ENCODE measurements at regions not wholly inside any gene's neighbourhood (a gene's known extent, or its start where the extent isn't known, plus 50 kb on each side); places are given as distances from the start of the nearest gene placed in this dataset.
"Not testable (repeated sequence)": the region's sequence is repeated elsewhere in the genome, so short reads cannot be mapped to it uniquely, and the experiment has no call there.

DNA sequence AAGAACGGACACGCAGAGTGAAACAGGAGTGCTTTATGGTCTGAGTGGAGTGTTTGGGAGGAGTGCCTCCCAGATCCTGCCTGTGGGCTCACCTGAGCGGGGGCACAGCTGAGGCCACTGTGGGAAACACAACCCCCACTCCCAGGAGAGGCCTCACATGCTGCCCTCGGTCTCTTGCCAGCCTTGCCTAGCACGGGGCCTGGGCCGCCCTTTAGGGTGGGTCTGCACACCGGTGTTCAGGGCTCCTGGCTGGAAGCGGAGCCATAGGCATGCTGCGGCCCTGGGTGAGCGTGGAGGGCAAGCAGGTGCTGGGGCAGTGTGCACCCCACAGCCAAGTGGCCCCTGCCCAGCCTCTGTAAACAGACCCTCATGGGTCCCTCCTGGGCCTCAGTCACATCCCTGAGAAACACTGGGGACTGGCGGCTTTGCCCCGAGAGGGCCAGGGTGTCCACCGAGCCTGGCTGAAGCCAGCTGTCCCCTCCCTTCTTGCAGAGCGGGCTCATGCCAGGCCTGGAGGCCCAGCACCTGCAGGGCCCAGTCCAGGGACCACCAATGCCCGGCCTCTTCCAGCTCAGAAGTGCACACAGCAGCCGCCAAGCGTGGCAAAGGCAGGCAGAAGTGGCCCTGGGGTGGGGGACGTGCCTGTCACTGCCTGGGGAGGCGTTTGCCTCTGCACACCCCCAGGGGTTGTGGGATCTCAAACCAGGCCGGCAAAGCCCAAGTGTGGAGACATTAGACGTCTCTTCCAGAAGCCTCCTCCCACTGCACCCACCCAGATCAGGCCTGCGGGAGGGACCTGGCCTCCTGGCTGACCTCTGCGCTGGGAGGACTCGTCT, 305.9 kb downstream of the CCDC74A start:
- not testable (repeated sequence) for H3K9me3 ChIP-seq (ENCODE audit: severe bottlenecking); H3K27me3 ChIP-seq (ENCODE audit: insufficient read depth, low read depth, severe bottlenecking); H3K27ac ChIP-seq; H3K36me3 ChIP-seq; DNase-seq; H3K4me3 ChIP-seq (ENCODE audit: low read depth, low read length)

DNA sequence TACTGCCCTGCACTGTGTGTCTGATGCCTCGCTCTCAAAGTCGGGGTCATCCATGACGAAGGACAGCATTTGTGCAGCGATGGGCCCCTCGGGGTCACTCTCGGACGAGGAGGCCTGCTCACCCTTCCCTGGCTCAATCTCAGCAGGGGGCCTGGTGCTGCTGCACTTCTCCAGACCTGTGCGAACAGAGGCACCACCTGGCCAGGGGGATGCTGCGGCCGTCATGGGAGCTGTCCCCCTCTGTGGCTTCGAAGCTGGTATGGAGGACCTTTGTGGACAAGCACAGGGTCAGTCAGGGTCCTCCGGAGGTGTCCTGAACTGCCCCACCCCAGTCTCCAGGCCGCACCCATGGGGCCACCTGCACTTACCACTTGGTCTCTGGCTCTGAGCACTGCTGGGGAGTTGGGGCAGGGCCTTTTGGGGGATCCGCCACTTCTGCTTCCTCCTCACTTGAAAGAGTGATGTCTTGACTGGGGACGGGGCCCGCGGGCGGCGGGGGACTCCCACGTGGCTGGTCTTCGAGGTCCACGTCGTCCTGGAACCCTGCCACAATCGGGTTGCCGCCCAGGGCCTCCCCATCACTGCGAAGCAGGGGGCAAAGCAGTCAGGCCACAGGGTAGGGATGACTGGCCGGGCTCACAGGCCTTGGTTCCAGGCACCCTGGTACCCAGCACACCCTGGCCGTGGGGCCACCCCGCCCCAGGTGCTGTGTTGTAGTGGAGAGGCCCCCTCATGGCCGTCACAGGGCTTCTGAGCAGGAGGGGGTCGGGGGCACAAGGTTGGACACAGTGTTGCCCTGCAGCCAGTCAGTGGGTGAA, 306.7 kb downstream of the CCDC74A start:
- not testable (repeated sequence) for H3K27ac ChIP-seq; H3K27me3 ChIP-seq (ENCODE audit: insufficient read depth, low read depth, severe bottlenecking); DNase-seq; H3K9me3 ChIP-seq (ENCODE audit: severe bottlenecking); H3K4me3 ChIP-seq (ENCODE audit: low read depth, low read length); H3K36me3 ChIP-seq

DNA sequence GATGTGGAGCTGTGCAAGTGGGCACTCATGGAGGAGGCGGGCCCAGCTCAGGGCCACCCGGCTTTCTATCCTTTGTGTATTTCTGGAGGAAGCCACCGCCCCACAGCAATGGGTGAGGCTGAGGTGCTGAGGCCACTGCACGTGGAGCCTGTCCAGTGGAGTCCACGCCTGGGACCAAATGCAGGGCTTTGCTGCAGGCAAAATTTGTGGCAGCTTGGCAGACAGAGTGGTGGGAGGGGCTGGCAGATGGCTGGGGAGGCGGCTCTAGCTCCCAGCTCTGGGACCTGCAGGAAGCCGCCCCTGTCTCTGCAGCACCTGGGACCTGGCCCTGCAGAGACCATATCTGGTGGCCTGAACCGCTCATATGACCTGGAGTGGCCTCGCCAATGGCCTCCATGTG, 307.3 kb downstream of the CCDC74A start:
- DNase-seq = peak; percentile 32
- H3K27ac ChIP-seq, H3K36me3 ChIP-seq: not testable (repeated sequence)

DNA sequence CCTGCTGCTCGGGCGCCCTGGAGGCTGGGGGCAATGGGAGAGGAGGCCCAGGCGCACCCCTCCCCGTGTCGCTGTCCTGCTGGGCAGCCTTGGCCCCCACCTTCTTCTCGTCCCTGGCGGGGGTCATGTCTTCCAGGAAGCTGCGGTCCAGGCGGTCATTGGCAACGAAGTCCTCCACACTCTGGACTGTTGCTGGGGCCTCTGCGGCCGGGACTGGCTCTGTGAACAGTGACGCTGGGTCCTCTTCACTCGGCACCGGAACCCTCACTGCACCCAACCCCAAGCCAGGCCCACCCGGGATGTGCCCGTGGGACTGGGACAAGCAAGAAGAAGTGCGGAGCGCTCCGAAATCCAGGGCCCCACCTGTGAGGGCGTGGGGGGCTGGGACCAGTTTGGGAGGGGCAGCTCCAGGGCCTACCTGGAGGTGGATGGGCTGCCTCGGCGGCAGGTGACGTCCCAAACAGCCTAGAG, 308.0 kb downstream of the CCDC74A start:
- H3K9me3 ChIP-seq (ENCODE audit: severe bottlenecking) = no peaks in the 10 kb centered on the region
- H3K36me3 ChIP-seq = no peaks in the 10 kb centered on the region
- no peak for DNase-seq
- no peaks in the 10 kb centered on the region for H3K27me3 ChIP-seq (ENCODE audit: insufficient read depth, low read depth, severe bottlenecking)
- TF ChIP-seq, protein P1, sequence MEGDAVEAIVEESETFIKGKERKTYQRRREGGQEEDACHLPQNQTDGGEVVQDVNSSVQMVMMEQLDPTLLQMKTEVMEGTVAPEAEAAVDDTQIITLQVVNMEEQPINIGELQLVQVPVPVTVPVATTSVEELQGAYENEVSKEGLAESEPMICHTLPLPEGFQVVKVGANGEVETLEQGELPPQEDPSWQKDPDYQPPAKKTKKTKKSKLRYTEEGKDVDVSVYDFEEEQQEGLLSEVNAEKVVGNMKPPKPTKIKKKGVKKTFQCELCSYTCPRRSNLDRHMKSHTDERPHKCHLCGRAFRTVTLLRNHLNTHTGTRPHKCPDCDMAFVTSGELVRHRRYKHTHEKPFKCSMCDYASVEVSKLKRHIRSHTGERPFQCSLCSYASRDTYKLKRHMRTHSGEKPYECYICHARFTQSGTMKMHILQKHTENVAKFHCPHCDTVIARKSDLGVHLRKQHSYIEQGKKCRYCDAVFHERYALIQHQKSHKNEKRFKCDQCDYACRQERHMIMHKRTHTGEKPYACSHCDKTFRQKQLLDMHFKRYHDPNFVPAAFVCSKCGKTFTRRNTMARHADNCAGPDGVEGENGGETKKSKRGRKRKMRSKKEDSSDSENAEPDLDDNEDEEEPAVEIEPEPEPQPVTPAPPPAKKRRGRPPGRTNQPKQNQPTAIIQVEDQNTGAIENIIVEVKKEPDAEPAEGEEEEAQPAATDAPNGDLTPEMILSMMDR (IDR thresholded peaks at IDR 0.05; ENCODE audit: low read depth, low read length) = no peak
- H3K27ac ChIP-seq = no peak overlapping the region
- H3K4me3 ChIP-seq (ENCODE audit: low read depth, low read length) = no peak overlapping the region

More for the DNA sequence above, 307.3 kb downstream of the CCDC74A start:
- H3K9me3 ChIP-seq (ENCODE audit: severe bottlenecking); H3K27me3 ChIP-seq (ENCODE audit: insufficient read depth, low read depth, severe bottlenecking); H3K4me3 ChIP-seq (ENCODE audit: low read depth, low read length): not testable (repeated sequence)

DNA sequence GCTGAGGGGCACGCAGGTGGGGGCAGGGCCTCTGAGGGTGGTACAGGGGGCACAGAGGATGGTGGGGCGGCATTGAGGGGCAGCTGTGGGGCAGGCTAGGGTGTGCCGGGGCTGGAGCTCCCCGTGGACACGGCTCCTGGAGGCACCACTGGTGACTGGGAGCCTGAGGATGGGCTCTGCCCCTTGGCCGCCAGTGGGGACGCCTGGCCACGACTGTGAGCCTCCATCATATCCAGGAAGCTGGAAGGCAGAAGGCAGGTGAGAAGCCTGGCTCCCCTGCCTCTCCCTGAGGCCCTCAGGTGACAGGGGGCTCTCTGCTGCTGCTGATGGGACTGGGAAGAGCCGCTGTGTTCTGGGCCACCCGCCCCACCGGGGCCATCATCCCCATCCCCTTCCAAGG, 308.4 kb downstream of the CCDC74A start:
- not testable (repeated sequence) for H3K9me3 ChIP-seq (ENCODE audit: severe bottlenecking); H3K27ac ChIP-seq; H3K36me3 ChIP-seq; DNase-seq; H3K27me3 ChIP-seq (ENCODE audit: insufficient read depth, low read depth, severe bottlenecking); H3K4me3 ChIP-seq (ENCODE audit: low read depth, low read length)

DNA sequence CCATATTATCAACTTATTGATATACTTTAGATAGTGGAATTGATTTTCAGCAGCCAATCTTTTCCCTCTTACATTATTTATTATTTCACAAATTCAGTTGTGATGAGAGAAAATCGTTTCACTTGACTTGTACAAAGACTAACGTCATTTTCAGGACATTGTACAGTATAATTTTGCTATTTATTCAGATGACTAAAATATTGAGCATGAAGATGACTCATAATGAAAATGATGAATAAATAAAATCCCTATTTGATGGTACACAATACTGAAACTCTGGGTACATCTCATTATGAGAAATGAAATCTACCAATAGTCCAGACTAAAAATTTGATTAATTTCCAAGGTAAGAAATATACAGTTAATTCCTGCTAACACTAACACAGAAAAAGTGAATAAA, 316.4 kb downstream of the CCDC74A start:
- not testable (repeated sequence) for H3K4me3 ChIP-seq (ENCODE audit: low read depth, low read length); H3K27ac ChIP-seq; H3K9me3 ChIP-seq (ENCODE audit: severe bottlenecking); H3K36me3 ChIP-seq; DNase-seq; H3K27me3 ChIP-seq (ENCODE audit: insufficient read depth, low read depth, severe bottlenecking)

DNA sequence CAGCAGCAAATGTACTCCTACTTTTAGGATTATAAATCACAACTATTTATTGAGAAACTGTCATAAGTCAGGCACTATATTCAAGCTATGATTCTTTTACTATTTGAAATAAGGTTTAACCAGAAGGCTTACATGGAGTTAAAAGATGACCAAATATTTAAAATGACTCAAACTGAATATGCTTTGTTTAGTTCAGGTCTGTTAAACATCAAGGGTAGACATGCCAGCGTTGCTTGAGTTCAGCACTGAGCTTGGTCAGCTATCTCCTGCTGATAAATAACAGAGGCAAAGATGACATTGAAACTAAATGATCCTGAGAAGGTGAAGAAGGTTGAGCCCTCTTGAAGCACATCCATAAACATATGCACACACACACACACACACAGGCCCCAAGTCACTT, 305.6 kb downstream of the ANKRD30BL start:
- H3K36me3 ChIP-seq; H3K9me3 ChIP-seq (ENCODE audit: severe bottlenecking); H3K27ac ChIP-seq; H3K4me3 ChIP-seq (ENCODE audit: low read depth, low read length); DNase-seq; H3K27me3 ChIP-seq (ENCODE audit: insufficient read depth, low read depth, severe bottlenecking): not testable (repeated sequence)

DNA sequence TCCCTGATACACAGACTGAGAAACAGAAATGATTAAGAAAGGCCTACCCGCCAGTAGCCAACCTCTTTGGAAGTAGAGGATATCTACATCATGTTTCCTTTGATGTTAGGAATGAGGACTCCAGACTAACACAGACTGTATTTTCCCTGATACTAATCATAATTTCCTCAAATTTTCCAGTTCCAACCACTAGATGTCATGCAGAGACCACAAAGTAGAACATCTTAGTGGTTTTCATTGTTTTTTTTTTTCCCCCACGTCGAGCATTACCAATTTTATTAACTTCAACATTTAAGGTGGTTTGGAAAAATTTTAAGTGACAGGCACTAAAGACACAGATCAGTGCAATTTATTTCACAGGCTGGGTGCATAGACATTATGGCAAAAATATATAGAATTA, 303.6 kb downstream of the ANKRD30BL start:
- not testable (repeated sequence) for H3K4me3 ChIP-seq (ENCODE audit: low read depth, low read length); DNase-seq; H3K27me3 ChIP-seq (ENCODE audit: insufficient read depth, low read depth, severe bottlenecking); H3K27ac ChIP-seq; H3K9me3 ChIP-seq (ENCODE audit: severe bottlenecking); H3K36me3 ChIP-seq
